ENCODE measurements at regions not wholly inside any gene's neighbourhood (a gene's known extent, or its start where the extent isn't known, plus 50 kb on each side); places are given as distances from the start of the nearest gene placed in this dataset.

- no peak overlapping the region for H2BK120ac ChIP-seq (ENCODE audit: low read depth, low read length, poor library complexity, severe bottlenecking)
- H3K27me3 ChIP-seq (ENCODE audit: insufficient read depth, low read length) = no peaks in the 10 kb centered on the region
- H3K4ac ChIP-seq (ENCODE audit: low read depth, low read length) = no peak overlapping the region
- Mint-ChIP-seq H3K4me1 (peaks cover 0 to 3% of the 10 kb centered on the region in 2 experiments; a peak in 1 of 4 replicates), H3K9me3 (peaks cover 0 to 5% of the 10 kb centered on the region in 2 experiments; a peak in 3 of 5 replicates), H3K36me3 (ENCODE audit: insufficient read depth in 1 of 3, low read depth in 3 of 3) (peaks cover 0 to 2% (median 0%) of the 10 kb centered on the region in 3 experiments; a peak in 1 of 7 replicates), H3K27ac (no peak overlapping the region), H3K27me3 (ENCODE audit: low read depth) (no peaks in the 10 kb centered on the region), H3K4me3 (no peak overlapping the region)
- no peak overlapping the region for H3K9ac ChIP-seq (ENCODE audit: extremely low read depth, insufficient read length, low read length)
- H2BK20ac ChIP-seq (ENCODE audit: low read depth, low read length, poor library complexity, severe bottlenecking) = no peak overlapping the region
- no peak overlapping the region for H3K56ac ChIP-seq (ENCODE audit: insufficient read length, low read depth, low read length)
- H3K4me2 ChIP-seq (ENCODE audit: insufficient read depth, insufficient read length, low read length) = no peak overlapping the region
- no peak overlapping the region for H2BK12ac ChIP-seq (ENCODE audit: insufficient read length, low read depth, low read length)
- no peak overlapping the region for H2BK15ac ChIP-seq (ENCODE audit: low read depth, low read length)
- no peak overlapping the region for H2AFZ ChIP-seq (ENCODE audit: low read length)
- no peak for TF ChIP-seq CTCF (conservative IDR thresholded peaks at IDR 0.05)
- H4K8ac ChIP-seq (replicated peaks; ENCODE audit: insufficient read length, low read depth, low read length) = no peak overlapping the region
- H3K23me2 ChIP-seq (ENCODE audit: insufficient read length, low read depth, low read length, poor library complexity, severe bottlenecking) = no peaks in the 10 kb centered on the region
- WGBS (ENCODE audit: extremely low coverage, insufficient read length, low lambda C conversion rate) = no CpG with 5 or more reads among the region's 2 CpGs
- no peak overlapping the region for H3K23ac ChIP-seq (ENCODE audit: insufficient read length, low read depth, low read length)
- no peak overlapping the region for H3T11ph ChIP-seq (ENCODE audit: low read length)
- no peak overlapping the region for H3K27ac ChIP-seq (ENCODE audit: insufficient read length, low read depth, low read length)
- H3K14ac ChIP-seq (ENCODE audit: insufficient read depth, low read length) = no peak overlapping the region
- no peak overlapping the region for H2AK5ac ChIP-seq (ENCODE audit: insufficient read length, low read length)
- DNase-seq = no peak
- no peak overlapping the region for H2BK5ac ChIP-seq (ENCODE audit: insufficient read length, low read length)
- H3K18ac ChIP-seq (ENCODE audit: insufficient read length, low read depth, low read length) = no peak overlapping the region
- H4K5ac ChIP-seq (ENCODE audit: insufficient read length, low read depth, low read length) = no peak overlapping the region
- H3K4me1 ChIP-seq (ENCODE audit: insufficient read depth, low read length) = no peaks in the 10 kb centered on the region
- H4K20me1 ChIP-seq (ENCODE audit: control insufficient read depth, insufficient read depth, insufficient read length) = no peaks in the 10 kb centered on the region
- no peaks in the 10 kb centered on the region for H3K79me2 ChIP-seq (ENCODE audit: insufficient read depth, low read length)
- H4K91ac ChIP-seq (ENCODE audit: insufficient read length, low read depth, low read length) = no peak overlapping the region
- H3K79me1 ChIP-seq (ENCODE audit: insufficient read depth, low read depth, low read length, poor library complexity, severe bottlenecking) = no peaks in the 10 kb centered on the region
- no peaks in the 10 kb centered on the region for H3K9me3 ChIP-seq (ENCODE audit: control insufficient read depth, low read depth, low read length)
Observed at GRCh38 chr13:58406545-58406944, 775.0 kb downstream of the PCDH17 start.
